ENCODE measurements at regions not wholly inside any gene's neighbourhood (a gene's known extent, or its start where the extent isn't known, plus 50 kb on each side); places are given as distances from the start of the nearest gene placed in this dataset.

DNA sequence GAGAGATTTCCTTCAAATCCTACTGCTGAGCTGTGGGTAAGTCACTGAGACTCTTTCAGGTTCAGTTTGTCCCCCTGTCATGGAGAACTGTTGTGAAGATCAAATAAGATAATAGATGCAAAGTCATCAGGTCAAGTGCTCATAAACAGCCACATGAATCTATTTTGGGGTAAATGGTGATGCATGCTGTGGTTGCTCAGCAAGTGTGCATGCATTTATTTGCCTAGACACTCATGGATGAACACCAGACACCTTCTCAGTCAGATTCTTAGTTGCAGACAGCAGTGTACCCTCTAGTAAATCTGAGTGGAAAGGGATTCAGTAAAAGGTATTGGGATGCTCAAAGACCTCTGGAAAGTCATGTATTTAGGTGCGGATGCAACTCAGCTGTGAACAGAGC, 168.0 kb upstream of the FOXA2 start:
- TF ChIP-seq POLR2AphosphoS5 (IDR thresholded peaks at IDR 0.05; ENCODE audit: low read depth, low read length): no peak
- no peak for TF ChIP-seq POLR2A (IDR thresholded peaks at IDR 0.05; ENCODE audit: low read depth, low read length)
- TF ChIP-seq TAF1 (IDR thresholded peaks at IDR 0.05; ENCODE audit: low read depth, low read length): no peak
- no peak for TF ChIP-seq PAX5 (IDR thresholded peaks at IDR 0.05; ENCODE audit: insufficient read depth, low read length, severe bottlenecking)
- no peak for TF ChIP-seq SPI1 (IDR thresholded peaks at IDR 0.05; ENCODE audit: low read depth, low read length)
